AG04449 (cell line): ENCODE measurements at regions not wholly inside any gene's neighbourhood (a gene's known extent, or its start where the extent isn't known, plus 50 kb on each side); places are given as distances from the start of the nearest gene placed in this dataset.
"Not testable (repeated sequence)": the region's sequence is repeated elsewhere in the genome, so short reads cannot be mapped to it uniquely, and the experiment has no call there.

Source experiments
- CTCF ChIA-PET: fragments of 350-600 bp; formaldehyde crosslinking; extraction: SDS; loops from one replicate; lab custom pipeline; 2021; ENCODE audit warnings: antibody characterized with exemption; lab: Yijun Ruan, JAX
- POLR2A ChIA-PET: fragments of 400-600, 350-600 bp; formaldehyde crosslinking; extraction: SDS; loops from one replicate; lab custom pipeline; 2020; ENCODE audit warnings: antibody characterized with exemption, inconsistent platforms; lab: Yijun Ruan, JAX
- DNase-seq: peaks from one replicate; pipeline ENCODE4 v3.0.0-alpha.2; 2010; ENCODE audit warnings: low read depth, low spot score
- H3K4me3 ChIP-seq: 2 replicates; pipeline ENCODE4 v1.5.1; 2011; ENCODE audit warnings: low read depth, mild to moderate bottlenecking, control low read depth, low read length
- TF ChIP-seq, protein P1 (sequence below): IDR thresholded peaks from one replicate; pipeline ENCODE4 v1.5.1; 2011; ENCODE audit warnings: mild to moderate bottlenecking, moderate library complexity, low read length, control low read depth, inconsistent platforms; ENCODE audit not compliant: insufficient read depth; ENCODE audit errors: missing control alignments

DNA sequence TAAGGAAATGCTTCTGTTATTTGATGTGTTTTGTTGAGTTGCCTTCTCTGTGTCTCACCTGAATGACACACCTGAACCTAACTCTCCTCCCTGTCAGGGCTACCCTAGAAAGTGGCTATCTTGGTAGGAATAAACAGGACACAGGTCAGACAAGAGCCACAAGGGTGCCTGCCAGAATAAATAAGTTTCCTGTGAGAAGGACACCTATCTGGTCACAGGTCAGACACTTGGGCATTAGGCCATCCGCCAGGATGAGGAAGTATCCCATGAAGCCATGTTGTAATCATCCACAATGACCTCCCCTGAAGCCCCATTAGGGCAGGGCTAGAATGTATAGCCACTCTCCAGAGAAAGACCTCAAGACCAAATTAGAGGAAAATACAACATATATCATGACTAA, 318.8 kb downstream of the ZNF674 start:
- ChIA-PET CTCF (no interaction called here), POLR2A (no interaction called here)
- no peak for DNase-seq
- H3K4me3 ChIP-seq = no peak overlapping the region
- TF ChIP-seq, protein P1, sequence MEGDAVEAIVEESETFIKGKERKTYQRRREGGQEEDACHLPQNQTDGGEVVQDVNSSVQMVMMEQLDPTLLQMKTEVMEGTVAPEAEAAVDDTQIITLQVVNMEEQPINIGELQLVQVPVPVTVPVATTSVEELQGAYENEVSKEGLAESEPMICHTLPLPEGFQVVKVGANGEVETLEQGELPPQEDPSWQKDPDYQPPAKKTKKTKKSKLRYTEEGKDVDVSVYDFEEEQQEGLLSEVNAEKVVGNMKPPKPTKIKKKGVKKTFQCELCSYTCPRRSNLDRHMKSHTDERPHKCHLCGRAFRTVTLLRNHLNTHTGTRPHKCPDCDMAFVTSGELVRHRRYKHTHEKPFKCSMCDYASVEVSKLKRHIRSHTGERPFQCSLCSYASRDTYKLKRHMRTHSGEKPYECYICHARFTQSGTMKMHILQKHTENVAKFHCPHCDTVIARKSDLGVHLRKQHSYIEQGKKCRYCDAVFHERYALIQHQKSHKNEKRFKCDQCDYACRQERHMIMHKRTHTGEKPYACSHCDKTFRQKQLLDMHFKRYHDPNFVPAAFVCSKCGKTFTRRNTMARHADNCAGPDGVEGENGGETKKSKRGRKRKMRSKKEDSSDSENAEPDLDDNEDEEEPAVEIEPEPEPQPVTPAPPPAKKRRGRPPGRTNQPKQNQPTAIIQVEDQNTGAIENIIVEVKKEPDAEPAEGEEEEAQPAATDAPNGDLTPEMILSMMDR = no peak

DNA sequence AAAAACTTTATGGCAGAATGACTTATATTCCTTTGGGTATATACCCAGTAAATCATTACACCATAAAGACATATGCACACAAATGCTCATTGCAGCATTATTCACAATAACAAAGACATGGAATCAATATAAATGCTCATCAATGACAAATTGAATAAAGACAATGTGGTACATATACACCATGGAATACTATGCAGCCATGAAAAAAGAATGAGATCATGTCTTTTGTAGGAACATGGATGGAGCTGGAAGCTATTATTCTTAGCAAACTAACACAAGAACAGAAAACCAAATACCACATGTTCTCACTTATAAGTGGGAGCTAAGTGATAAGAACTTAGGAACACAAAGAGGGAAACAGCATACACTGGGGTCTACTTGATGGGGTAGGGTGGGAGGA, 321.7 kb downstream of the ZNF674 start:
- DNase-seq, H3K4me3 ChIP-seq, CTCF ChIA-PET, POLR2A ChIA-PET: not testable (repeated sequence)

DNA sequence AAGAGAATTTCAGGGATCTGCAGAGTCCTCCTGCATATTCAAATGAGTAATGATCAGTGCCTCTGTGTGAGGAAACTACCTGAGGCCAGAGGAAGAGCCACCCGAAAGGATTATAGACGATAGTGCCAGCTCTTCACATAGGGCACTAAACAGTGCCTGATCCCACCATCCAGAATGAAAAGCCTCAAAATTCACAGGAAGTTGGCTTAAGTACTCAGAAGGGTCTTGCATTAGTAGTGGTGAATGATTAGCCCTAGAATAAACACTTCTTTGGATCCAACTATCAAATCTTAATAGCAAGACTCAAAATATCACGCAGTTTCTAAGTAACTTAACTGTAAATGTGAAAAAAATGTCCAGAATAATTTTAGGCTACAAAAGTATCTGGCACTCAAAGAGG, 324.4 kb downstream of the ZNF674 start:
- ChIA-PET POLR2A (no interaction called here), CTCF (interaction anchor here (1.0 kb wide), 1 partner anchor 15 kb away, joined by 3 read pairs; no protein-coding TSS in a partner anchor)
- no peak overlapping the region for H3K4me3 ChIP-seq
- TF ChIP-seq, protein P1 = no peak
- no peak for DNase-seq

DNA sequence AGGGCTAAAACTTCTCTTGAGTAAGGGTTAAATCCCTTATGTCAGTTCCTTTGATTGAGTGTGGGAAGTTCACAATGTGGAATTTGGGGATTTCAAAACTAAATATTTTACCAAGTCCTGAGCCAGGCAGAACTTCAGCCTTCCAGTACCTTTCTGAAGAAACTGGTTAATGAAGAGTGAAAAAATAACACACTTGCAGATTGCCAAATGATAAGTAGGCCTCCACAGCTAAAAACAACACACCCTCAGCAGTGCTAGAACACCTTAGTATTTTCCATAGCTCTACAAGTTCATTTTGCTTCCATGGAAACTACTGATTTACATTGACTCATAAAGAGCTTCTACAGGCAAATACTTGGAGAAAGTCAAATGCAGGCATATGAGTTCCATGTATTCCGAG, 326.8 kb downstream of the ZNF674 start:
- no peak for DNase-seq
- TF ChIP-seq, protein P1 = no peak
- H3K4me3 ChIP-seq = no peak overlapping the region
- ChIA-PET CTCF (no interaction called here), POLR2A (no interaction called here)

DNA sequence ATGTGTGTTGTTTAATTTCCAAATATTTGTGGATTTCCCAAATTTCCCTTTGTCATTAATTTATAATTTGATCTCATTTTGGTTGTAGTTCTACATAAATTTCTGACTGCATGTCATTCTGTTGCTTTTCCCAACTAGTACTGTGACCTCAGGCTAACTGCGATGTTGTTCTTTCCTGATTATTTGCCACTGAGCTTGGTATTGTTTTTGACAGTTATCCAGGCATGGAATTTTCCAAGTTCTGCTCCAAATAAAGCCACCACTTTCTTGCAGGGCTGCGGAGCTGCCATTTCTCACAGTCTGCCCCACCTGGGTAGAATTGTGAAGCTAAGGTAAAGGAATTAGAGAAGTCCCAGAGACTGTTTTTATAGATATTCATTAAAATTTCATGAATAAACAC, 328.8 kb downstream of the ZNF674 start:
- CTCF ChIA-PET = no interaction called here
- no peak overlapping the region for H3K4me3 ChIP-seq
- DNase-seq = no peak
- POLR2A ChIA-PET = no interaction called here
- TF ChIP-seq, protein P1 = no peak

DNA sequence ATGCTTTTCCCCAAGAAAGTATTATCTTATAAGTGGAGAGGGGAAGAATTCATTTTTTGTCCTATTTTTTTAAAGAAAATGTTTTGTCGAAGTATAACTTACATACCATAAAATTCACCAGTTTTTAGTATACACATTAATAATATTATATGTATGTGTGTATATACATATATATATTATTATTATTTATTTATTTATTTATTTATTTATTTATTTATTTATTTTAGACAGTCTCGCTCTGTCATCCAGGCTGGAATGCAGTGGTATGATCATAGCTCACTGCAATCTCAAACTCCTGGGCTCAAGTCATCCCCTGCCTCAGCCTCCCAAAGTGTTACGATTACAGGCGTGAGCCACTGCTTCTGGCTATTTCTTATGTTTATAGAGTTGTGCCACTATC, 334.1 kb downstream of the ZNF674 start:
- CTCF ChIA-PET = no interaction called here
- POLR2A ChIA-PET = no interaction called here
- TF ChIP-seq, protein P1 = no peak
- no peak for DNase-seq
- H3K4me3 ChIP-seq = no peak overlapping the region

DNA sequence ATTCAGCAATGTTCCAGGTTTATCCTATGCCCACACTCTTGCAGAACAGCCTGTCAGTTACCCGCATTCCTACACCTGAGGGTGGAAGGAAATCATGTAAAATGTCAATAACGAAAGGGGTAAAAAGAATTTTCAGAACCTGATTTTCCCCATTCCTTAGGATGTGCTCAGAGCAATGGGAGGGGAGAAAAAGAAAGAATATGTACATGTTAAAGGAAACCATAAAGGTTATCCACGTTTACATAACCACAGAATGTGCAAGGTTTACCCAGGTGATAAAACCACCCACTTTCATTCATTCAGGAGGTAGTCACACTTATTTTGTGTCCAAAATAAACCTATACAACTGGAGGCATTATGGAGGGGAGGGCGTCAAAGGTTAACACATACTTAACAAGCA, 335.5 kb downstream of the ZNF674 start:
- DNase-seq = no peak
- POLR2A ChIA-PET = no interaction called here
- no peak overlapping the region for H3K4me3 ChIP-seq
- TF ChIP-seq, protein P1 = no peak
- CTCF ChIA-PET = no interaction called here
